Stimulated activated naive CD8-positive, alpha-beta T cell treated with anti-CD3 and anti-CD28 coated beads, Interleukin-15, Interleukin-2, amounts not matched to agents 100 U/mL and 50 U/mL, for 24 hours (primary cell): ENCODE measurements at regions not wholly inside any gene's neighbourhood (a gene's known extent, or its start where the extent isn't known, plus 50 kb on each side); places are given as distances from the start of the nearest gene placed in this dataset.
"Not testable (repeated sequence)": the region's sequence is repeated elsewhere in the genome, so short reads cannot be mapped to it uniquely, and the experiment has no call there.

ENCODE experiments used
- ATAC-seq: fragments of 150-1000 bp; cut with Tn5 transposase; one replicate; pipeline ENCODE4 v1.10.0; 2021
- DNase-seq: peaks from one replicate; pipeline ENCODE4 v3.0.0; 2021

DNA sequence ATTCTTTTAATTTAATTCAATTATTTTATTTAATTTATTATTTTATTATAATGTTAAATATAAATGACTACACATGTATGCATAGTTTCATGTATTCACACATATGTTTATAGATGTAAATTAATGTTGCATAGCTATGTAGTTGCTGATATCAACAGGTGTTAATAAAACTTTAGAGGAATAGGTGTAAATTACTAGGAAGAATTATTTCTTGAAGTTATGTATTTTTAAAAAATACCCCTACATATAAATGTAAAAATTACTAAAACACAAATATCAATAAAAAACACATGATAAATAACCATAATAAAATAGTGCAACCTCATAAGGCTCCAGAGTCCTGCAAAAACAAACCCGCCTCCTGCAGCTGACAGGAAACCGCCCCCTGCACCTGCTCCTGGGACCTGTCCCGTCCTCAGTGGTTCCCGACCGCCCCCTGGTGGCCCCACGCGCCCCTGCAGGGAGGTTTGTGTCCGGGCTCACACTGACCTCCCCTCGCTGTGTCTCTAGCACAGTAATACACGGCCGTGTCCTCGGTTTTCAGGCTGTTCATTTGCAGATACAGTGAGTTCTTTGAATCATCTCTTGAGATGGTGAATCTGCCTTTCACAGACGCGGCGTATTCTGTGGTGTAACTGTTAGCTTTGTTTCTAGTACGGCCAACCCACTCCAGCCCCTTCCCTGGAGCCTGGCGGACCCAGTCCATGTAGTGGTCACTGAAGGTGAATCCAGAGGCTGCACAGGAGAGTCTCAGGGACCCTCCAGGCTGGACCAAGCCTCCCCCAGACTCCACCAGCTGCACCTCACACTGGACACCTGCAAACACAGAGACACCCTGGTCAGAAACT is 1264.0 kb downstream of the TMEM121 start:
- ATAC-seq (peak; percentile 65), DNase-seq (peak; percentile 89)

DNA sequence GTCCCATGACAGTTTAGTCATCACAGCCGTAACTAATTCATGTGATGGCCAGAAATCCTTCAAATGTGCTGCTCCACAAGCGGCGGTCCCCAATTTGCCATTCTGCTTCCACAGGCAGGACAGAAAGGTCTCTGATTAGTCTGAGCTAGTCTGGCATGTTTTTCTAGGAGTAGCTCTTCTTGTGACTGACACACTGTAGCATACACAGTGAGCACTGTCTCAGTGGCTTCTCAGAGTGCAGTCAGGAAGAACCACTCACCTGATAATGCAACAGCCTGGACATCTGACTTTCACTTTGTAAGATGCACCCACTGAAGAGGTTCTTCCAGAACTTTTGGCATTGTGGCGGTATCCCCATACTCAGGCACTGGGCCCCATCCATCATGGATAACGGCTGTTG is 1266.2 kb downstream of the TMEM121 start:
- DNase-seq: no peak
- ATAC-seq: no peak

DNA sequence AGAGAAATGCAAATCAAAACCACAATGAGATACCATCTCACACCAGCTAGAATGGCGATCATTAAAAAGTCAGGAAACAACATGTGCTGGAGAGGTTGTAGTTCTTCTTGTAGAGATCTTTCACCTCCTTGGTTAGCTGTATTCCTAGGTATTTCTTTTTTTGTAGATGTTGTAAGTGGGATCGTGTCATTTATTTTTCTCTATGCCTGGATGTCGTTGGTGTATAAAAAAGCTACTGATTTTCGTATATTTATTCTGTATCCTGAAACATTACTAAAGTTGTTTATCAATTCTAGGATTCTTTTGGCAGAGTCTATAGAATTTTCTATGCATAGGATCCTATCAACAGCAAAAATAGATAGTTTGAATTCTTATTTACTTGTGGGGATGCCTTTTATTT is 1271.8 kb downstream of the TMEM121 start:
- not testable (repeated sequence) for ATAC-seq, DNase-seq

DNA sequence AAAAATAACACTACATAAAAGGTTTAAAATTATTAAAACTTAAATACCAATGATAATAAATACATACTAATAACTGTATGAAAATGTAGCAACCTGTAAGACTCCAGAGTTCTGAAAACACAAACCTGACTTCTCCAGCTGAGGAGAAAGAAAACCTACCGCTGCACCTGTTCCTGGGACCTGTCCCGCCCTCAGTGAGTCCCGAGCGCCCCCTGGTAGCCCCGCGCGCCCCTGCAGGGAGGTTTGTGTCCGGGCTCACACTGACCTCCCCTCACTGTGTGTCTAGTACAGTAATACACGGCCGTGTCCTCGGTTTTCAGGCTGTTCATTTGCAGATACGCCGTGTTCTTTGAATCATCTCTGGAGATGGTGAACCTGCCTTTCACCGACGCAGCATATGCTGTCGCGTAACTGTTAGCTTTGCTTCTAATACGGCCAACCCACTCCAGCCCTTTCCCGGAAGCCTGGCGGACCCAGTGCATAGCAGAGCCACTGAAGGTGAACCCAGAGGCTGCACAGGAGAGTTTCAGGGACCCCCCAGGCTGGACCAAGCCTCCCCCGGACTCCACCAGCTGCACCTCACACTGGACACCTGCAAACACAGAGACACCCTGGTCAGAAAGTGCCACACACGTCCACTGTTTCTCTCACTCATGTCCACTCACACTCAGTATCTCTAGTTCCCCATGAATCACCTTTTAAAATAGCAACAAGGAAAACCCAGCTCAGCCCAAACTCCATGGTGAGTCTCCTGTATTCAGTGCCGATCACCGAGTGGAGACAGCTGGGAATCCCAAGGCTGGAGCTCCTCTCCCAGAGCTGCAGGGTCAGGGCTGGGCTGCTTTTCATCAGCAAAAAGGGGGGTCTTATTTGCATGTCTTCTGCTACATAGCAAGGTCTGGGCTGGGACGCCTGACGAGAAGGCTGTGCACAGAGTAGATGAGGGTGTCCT is 1276.3 kb downstream of the TMEM121 start:
- peak; percentile 24 for DNase-seq
- ATAC-seq: no peak

DNA sequence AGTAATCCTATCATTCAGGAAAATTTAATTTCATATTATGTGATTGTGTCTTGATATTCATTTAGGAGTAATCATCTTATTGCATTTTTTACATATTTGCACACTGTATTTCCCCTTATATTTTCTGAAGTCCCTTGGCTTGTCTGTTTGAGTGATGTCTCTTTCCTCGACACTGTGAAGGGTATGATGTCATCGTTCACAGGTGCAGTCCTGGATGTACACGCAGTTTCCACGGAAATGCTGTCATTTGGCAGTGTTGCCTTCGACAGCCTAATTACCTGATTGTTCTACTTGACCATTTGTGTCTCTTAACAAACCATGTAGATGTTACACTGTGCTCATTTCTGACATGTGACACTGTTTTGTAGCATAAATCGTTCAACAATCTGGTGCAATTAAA is 1277.0 kb downstream of the TMEM121 start:
- ATAC-seq (no peak), DNase-seq (no peak)

DNA sequence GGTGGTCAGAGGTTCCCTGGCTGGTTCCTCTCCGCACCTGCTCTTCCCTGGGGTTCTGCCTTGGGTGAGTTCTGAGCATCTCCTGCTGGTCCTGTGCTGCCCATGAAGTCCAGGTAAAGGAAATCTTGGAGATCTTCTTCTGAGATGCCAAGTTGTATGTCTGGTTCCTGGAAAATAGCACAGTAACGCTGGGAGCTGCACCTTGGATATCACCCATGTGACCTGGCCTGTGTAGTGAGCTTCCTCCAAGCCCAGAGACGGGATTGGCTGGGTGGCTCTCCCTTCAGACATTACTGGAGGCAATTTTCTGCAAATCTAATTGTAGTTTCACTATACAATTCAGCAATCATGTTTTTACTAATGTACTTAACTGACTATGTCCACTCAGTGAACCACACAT is 1281.1 kb downstream of the TMEM121 start:
- ATAC-seq (no peak), DNase-seq (no peak)

DNA sequence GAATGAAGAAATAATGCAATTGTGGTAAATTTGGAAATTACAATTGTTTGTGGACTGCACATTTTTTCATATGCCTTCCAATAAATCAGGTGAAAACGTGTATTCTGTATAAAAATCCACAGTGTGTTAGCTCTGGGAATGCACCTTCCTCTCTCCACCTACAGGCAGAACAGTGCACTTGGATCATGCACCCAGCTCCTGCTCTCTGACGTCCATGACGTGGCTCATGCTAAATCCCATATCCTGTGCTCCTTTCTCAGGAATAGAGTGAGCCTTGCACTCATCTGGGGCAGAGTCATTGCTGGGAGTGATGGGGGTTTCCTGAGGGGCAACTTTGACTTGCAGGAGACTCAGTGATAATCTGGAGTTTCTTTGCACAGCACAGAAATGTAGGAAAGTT is 1282.1 kb downstream of the TMEM121 start:
- DNase-seq (no peak), ATAC-seq (no peak)

DNA sequence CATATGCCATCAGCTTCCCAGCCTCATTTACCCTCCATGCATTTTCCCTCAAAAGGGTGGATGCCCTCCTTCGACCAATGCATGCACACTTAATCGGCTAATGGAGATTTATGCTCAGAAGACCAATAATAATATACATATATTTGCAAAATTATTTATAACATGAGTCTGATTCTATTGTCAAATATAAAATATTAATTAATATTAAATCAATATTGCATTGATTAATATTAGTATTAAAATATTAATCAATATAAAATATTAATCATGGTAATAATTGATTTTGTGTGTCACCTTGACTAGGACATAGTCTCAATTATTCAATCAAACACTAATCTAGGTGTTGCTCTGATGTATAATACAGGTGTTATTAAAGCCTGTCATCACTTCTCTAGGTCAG is 1282.5 kb downstream of the TMEM121 start:
- DNase-seq: no peak
- no peak for ATAC-seq

DNA sequence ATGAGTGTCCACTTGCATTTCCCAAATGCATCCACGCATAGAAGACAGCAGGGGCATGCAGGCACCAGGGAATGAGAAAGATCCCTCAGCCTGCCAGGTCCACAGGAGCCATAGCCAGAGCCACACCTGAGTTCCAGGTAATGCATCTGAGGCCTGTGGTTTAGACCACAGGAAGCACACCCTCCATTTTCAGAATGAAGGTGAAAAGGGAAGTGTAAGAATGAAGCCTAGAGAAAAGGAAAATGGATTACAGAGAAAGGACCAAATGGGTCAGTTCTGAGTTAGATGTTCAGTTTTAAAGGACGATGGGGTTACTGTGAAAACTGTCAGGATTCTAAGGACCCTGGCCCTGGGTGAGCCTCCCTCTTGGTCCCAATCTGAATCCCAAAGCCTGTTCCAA is 1283.2 kb downstream of the TMEM121 start:
- ATAC-seq (no peak), DNase-seq (no peak)

DNA sequence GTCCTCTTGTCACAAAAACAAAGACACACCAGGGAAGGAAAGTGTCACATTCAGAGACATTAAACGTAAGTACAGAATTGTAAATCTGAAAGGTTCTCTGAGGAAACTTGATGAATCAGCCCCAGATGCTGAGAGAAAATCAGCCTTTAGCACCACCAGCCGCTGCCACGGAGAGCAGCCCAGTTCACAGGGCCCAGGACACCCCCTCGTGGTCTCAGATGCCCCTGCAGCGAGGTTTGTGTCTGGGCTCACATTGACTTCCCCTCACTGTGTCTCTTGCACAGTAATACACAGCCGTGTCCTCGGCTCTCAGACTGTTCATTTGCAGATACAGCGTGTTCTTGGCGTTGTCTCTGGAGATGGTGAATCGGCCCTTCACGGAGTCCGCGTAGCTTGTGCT is 1283.8 kb downstream of the TMEM121 start:
- ATAC-seq: peak; percentile 69
- peak; percentile 20 for DNase-seq

DNA sequence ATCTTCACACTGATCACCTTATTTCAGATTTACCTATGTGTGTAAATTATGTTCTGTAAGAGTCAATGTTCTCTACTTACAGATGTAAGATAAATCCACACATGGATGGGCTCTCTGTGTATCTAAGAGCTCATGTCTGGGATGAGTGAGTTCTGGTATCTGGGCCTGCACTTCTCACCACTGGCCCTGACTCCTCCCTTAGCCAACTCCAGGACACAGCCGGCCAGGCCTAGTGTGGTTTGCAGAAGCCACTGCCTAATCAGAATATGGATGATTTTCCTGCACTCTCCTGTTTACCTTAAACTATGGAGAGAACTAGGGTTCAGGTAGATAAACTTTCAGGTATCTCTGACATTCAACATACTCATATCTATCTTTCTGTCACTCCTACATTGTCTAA is 1284.8 kb downstream of the TMEM121 start:
- ATAC-seq: no peak
- no peak for DNase-seq

DNA sequence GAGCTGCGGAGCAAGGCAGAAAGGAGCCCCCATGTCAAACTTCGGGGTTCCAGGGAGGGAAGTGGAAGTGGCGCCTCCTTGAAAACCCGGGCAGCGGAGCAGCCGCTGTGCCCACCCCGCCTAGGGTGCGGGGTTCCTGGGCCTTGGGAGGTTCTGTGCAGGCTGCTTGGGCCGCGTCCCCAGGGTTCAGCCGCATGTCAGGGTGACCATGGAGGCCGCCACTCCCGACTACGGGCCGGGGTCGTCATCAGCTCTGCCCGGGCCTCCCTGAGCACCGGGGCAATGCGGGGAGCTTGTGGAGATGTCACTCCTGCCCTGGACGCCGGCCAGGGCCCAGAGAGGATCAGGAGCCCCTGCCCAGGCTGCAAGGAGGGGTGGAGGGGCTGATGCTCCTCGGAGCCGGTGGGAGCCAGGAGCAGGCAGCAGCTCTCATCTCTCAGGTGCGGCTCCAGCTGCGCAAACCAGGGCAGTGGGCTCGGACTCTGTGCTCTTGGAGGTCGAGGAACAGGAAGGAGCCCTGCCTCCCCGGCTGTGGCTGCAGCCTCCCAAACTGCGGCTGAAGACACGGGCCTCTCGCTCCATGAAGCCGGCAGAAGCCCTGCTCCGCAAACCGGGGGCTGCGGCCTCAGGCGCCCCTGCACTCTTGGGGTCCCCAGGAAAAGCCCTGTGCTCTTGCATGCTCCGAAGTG is 1286.5 kb downstream of the TMEM121 start:
- DNase-seq: no peak
- ATAC-seq: no peak

DNA sequence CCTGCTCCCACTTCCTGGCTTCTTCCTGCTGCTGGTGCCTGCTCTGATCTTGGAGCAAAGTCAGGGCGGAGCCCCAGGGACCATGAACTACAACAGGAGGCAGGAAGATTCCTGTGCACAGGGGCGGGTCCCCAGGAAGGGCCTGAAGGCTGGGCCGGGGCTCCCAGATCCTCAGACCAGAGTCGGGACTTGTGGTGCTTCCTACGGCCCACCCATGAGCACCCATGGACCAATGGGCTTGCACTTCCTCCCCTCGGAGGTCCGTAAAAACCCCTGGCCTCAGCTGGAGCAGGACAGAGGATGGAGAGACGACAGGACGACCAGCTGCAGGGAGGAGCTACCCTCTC is 1287.1 kb downstream of the TMEM121 start:
- DNase-seq (no peak), ATAC-seq (no peak)

DNA sequence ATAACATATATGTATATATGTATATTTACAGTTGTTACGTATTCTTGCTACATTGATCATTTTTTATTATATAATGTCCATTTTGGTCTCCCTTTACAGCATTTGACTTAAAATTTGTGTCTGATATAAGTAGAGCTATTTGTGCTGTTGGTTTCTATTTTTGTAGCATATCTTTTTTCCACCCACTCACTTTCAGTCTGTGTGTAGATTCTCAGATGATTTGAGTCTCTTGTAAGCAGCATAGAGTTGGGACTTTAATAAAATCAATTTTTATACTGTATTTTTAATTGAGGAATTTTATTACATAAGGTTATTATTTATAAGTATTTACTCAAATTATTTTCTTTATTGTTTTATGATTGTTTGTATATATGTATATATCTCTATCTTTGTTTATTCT is 1293.7 kb downstream of the TMEM121 start:
- ATAC-seq: no peak
- DNase-seq: no peak

DNA sequence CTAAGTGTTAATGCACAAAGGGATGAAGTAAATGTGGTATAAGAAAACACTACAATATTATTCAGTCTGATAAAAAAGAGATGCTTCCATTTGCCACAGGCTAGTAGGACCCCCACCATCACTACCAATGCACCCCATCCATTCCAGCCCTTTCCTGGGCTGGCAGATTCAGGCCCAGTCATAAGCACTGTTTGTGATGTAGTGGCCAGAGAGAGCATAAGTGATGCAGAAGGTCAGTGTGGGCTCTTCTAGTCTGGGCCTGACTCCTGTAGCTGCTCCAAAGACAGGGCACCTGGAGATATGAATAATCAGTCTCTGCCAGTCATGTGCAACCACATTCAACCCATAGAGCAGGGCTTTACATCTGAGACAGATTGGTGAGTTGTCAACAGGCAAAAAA is 1294.7 kb downstream of the TMEM121 start:
- DNase-seq: no peak

DNA sequence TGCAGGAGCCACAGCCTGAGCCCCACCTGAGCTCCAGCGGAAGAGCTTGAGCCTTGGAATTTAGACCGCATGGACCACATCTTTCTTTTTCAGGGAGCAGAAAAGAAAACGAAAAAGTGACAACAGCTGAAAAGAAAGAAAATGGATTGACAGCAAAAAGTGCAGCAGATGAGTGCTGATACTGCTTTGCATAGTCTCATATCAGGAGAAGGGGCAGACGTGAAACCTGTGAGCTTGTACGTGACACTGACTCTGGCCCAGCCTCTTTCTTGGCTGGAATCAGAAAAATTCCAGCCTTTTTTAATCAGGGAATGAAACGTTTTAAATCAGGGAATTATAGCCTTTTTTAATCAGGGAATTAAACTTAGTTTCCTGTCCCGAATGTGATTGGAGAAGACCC is 1296.5 kb downstream of the TMEM121 start:
- DNase-seq (no peak), ATAC-seq (no peak)

More for the DNA sequence above, 1294.7 kb downstream of the TMEM121 start:
- ATAC-seq: no peak

DNA sequence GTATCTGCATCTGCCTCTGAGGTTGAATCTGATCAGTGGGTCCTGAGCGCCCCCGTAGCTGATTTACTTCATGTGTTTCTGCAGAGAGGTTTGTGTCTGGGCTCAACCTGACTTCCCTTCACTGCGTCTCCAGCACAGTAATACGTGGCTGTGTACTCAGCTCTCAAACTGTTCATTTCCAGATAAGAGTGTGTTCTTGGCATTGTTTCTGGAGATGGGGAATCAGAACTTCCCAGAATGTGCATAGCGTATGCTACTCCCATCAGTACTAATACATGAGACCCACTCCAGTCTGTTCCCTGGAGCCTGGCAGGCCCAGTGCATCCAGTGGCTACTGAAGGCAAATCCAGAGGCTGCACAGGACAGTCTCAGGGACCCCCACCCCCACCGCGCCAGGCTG is 1297.2 kb downstream of the TMEM121 start:
- ATAC-seq (no peak), DNase-seq (no peak)

DNA sequence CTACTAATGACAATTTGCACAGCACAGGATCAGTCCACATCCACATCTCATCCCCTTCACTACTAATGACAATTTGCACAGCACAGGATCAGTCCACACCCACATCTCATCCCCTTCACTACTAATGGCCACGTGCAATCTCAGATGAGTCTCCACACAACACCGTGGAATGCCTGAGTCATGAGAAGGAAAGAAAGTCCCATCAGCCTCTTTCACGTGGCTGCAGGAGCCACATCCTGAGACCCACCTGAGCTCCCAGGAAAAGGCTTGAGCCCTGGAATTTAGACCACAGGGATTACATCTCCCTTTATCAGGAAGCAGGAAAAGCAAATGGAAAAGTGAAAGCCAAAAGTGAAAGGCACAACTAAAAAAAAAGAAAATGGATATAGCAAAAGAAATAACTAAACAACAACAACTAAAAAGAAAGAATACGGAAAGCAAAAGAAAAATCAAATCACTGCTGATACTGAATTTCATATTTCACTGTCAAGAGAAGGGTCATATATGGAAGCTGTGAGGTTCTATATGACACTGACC is 1300.5 kb downstream of the TMEM121 start:
- no peak for DNase-seq

DNA sequence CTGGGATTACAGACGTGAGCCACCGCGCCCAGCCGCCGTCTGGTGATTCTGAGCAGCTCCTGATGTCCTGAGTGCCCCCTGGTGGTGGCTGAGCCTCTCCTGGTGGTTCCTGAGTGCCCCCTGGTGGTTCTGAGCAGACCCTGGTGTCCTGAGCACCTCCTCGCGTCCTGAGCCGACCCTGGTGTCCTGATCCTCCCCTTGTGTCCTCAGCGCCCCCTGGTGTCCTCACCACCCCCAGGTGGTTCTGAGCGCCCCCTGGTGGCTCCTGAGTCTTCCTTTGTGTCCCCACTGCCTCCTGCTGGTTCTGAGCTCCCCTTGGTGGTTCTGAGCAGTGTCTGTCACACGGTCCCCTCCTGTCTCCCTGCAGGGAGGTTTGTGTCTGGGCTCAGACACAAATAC is 1304.9 kb downstream of the TMEM121 start:
- peak; percentile 79 for DNase-seq
- ATAC-seq: peak; percentile 67

More for the DNA sequence above, 1300.5 kb downstream of the TMEM121 start:
- no peak for ATAC-seq

DNA sequence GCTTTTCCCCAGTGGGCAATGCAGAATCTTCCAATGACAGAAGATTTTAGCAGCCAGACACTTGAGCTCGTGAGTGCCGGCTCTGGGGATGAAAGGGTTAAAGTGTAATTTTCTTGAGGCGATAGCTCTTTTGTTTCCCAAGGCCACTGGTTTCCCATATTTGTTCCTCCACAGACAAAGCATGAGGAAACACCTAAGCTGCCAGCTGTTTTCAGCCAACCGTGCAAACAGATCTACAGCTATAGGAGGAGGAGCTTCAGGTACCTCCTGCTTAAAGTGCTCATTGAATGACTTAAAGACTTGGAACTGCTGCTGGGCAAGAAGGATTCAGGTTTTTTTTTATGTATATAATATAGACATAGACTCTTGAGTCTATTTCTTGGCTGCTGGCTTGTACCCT is 1311.5 kb downstream of the TMEM121 start:
- ATAC-seq (no peak), DNase-seq (no peak)

DNA sequence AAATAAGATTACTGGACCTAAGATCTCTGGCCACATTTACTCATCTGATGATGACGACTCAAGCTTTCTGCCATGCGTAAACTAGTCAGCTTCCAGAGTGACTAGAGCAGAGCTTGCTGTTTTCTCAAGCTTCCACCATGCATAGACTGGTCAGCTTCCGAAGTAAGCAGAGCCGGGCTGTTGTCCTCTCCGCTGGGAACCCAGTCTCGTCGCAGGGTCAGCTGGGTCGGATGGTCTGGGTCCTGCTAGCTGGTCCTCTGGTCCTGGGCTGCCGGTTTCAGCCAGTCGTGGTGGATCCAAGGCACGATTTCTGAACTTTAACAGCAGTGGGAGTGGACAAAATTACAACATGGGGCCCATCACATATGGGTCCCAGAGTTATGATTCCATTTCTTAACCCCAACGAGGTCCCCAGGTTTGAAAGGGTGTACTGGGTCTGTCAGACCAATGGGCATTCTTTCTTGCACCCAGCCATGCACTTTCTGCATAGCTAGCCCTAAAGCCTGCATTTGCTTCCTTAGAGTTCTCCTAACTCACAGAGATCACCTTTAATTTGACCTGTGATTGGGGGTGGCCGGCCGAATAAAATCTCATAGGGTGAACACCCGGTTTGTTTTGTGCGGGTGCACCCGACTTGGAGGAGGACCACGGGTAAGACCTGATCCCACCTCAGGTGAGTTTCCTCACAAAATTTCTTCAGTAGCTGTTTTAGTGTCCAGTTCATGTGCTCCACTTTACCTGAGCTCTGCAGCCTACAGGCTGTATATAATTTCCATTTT is 1312.8 kb downstream of the TMEM121 start:
- ATAC-seq (no peak), DNase-seq (no peak)

DNA sequence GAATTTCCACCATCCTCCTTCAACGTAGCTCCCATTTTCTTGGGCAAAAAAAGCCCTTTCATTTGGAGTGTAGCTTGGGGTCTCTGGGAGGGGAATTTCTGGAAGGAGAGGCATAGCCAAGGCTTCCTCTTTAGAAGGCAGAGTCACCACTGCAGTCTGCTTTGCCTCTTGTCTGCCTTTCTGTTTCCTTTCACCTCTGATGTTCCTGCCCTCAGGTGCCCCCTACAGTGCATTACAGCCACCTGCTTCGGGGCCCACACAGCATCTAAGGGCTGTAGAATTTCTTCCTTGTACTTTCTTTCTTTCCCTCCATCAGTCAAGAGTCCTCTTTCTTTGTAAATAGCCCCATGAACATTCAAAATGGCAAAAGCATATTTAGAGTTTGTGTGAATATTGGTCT is 1313.9 kb downstream of the TMEM121 start:
- ATAC-seq (no peak), DNase-seq (peak; percentile 18)
